ENCODE measurements at regions not wholly inside any gene's neighbourhood (a gene's known extent, or its start where the extent isn't known, plus 50 kb on each side); places are given as distances from the start of the nearest gene placed in this dataset.
"Not testable (repeated sequence)": the region's sequence is repeated elsewhere in the genome, so short reads cannot be mapped to it uniquely, and the experiment has no call there.

GRCh38 chr5:17058438-17058837, 122.3 kb upstream of the MYO10 start:
- no peak for DNase-seq (ENCODE audit: low read depth)
- no peak for TF ChIP-seq CTCF (IDR thresholded peaks at IDR 0.05; ENCODE audit: low read length, missing control alignments)
- H3K4me3 ChIP-seq (replicated peaks; ENCODE audit: low read depth, low read length) = no peak overlapping the region

- no peak overlapping the region for H3K4me3 ChIP-seq (replicated peaks; ENCODE audit: low read depth, low read length)
- TF ChIP-seq CTCF (IDR thresholded peaks at IDR 0.05; ENCODE audit: low read length, missing control alignments) = no peak
- no peak for DNase-seq (ENCODE audit: low read depth)
These were observed 125.9 kb upstream of the MYO10 start for GRCh38 chr5:17061973-17062470.

- H3K4me3 ChIP-seq (replicated peaks; ENCODE audit: low read depth, low read length); DNase-seq (ENCODE audit: low read depth): not testable (repeated sequence)
These were observed 126.7 kb upstream of the MYO10 start for GRCh38 chr5:17062741-17063140.

GRCh38 chr5:17064241-17064640, 128.2 kb upstream of the MYO10 start:
- no peak overlapping the region for H3K4me3 ChIP-seq (replicated peaks; ENCODE audit: low read depth, low read length)
- TF ChIP-seq CTCF (IDR thresholded peaks at IDR 0.05; ENCODE audit: low read length, missing control alignments) = no peak
- DNase-seq (ENCODE audit: low read depth) = no peak

GRCh38 chr5:17065458-17065857, 129.4 kb upstream of the MYO10 start:
- DNase-seq (ENCODE audit: low read depth) = no peak
- no peak for TF ChIP-seq CTCF (IDR thresholded peaks at IDR 0.05; ENCODE audit: low read length, missing control alignments)
- H3K4me3 ChIP-seq (replicated peaks; ENCODE audit: low read depth, low read length) = no peak overlapping the region

GRCh38 chr5:17066026-17066425, 129.9 kb upstream of the MYO10 start:
- H3K4me3 ChIP-seq (replicated peaks; ENCODE audit: low read depth, low read length); DNase-seq (ENCODE audit: low read depth): not testable (repeated sequence)

GRCh38 chr5:17067657-17068392, 131.7 kb upstream of the MYO10 start:
- TF ChIP-seq CTCF (IDR thresholded peaks at IDR 0.05; ENCODE audit: low read length, missing control alignments) = no peak
- H3K4me3 ChIP-seq (replicated peaks; ENCODE audit: low read depth, low read length) = no peak overlapping the region
- DNase-seq (ENCODE audit: low read depth) = no peak

GRCh38 chr5:17069995-17070511, 134.0 kb upstream of the MYO10 start:
- no peak for TF ChIP-seq CTCF (IDR thresholded peaks at IDR 0.05; ENCODE audit: low read length, missing control alignments)
- DNase-seq (ENCODE audit: low read depth) = peak; percentile 39

More at GRCh38 chr5:17069995-17070511, 134.0 kb upstream of the MYO10 start:
- no peak overlapping the region for H3K4me3 ChIP-seq (replicated peaks; ENCODE audit: low read depth, low read length)

All from fibroblast of pulmonary artery (primary cell).